Activated CD4-positive, alpha-beta T cell treated with anti-CD3 and anti-CD28 coated beads, Interleukin-2, amount 50 U/mL, for 48 hours (primary cell): ENCODE measurements at regions not wholly inside any gene's neighbourhood (a gene's known extent, or its start where the extent isn't known, plus 50 kb on each side); places are given as distances from the start of the nearest gene placed in this dataset.
"Not testable (repeated sequence)": the region's sequence is repeated elsewhere in the genome, so short reads cannot be mapped to it uniquely, and the experiment has no call there.

ENCODE experiments used
- DNase-seq, 2 experiments: peaks; one replicate each; pipeline ENCODE4 v3.0.0-alpha.2; 2020

- DNase-seq = no peak
These were observed 82.0 kb upstream of the ACSL1 start for GRCh38 chr4:184907810-184908209.

GRCh38 chr4:184911310-184911709 is 85.5 kb upstream of the ACSL1 start:
- peak; percentile 5 to 20 for DNase-seq

GRCh38 chr4:184913356-184914143 is 87.8 kb upstream of the ACSL1 start:
- no peak for DNase-seq

GRCh38 chr4:184918799-184919198 is 93.0 kb upstream of the ACSL1 start:
- not testable (repeated sequence) for DNase-seq

GRCh38 chr4:184921456-184921855 is 95.7 kb upstream of the ACSL1 start:
- DNase-seq = no peak

- no peak for DNase-seq
These were observed 96.0 kb upstream of the HELT start for GRCh38 chr4:184922301-184922700.

- DNase-seq = no peak
These were observed 93.8 kb upstream of the HELT start for GRCh38 chr4:184924516-184924915.

GRCh38 chr4:184929476-184929875 is 88.8 kb upstream of the HELT start:
- DNase-seq = no peak

GRCh38 chr4:184930026-184930425 is 88.3 kb upstream of the HELT start:
- no peak for DNase-seq

- DNase-seq = no peak
These were observed 85.9 kb upstream of the HELT start for GRCh38 chr4:184932343-184932742.

GRCh38 chr4:184933311-184933710 is 85.0 kb upstream of the HELT start:
- no peak for DNase-seq

- no peak for DNase-seq
These were observed 84.1 kb upstream of the HELT start for GRCh38 chr4:184934184-184934583.

- no peak for DNase-seq
These were observed 83.3 kb upstream of the HELT start for GRCh38 chr4:184934961-184935360.

GRCh38 chr4:184936071-184936470 is 82.2 kb upstream of the HELT start:
- DNase-seq = no peak

GRCh38 chr4:184937030-184937710 is 81.1 kb upstream of the HELT start:
- DNase-seq = no peak

GRCh38 chr4:184937745-184938144 is 80.5 kb upstream of the HELT start:
- no peak for DNase-seq

- no peak for DNase-seq
These were observed 79.4 kb upstream of the HELT start for GRCh38 chr4:184938871-184939270.

- DNase-seq = no peak
These were observed 78.3 kb upstream of the HELT start for GRCh38 chr4:184939978-184940377.

- no peak for DNase-seq
These were observed 77.8 kb upstream of the HELT start for GRCh38 chr4:184940500-184940899.

- DNase-seq = no peak
These were observed 76.4 kb upstream of the HELT start for GRCh38 chr4:184941671-184942418.

GRCh38 chr4:184942444-184943425 is 75.6 kb upstream of the HELT start:
- DNase-seq = no peak

GRCh38 chr4:184949020-184949419 is 69.3 kb upstream of the HELT start:
- no peak for DNase-seq
